Small intestine (tissue), 7 donors: ENCODE measurements at regions not wholly inside any gene's neighbourhood (a gene's known extent, or its start where the extent isn't known, plus 50 kb on each side); places are given as distances from the start of the nearest gene placed in this dataset.

Experiments used
- DNase-seq, 2 donors: peaks; one replicate each; pipeline versions ENCODE4 v3.0.0 to v3.0.0-alpha.2; 2013
- FAIRE-seq: peaks from 2 replicates; lab custom pipeline; 2012; peaks lifted over from hg19 to GRCh38; lab: Jason Lieb, UNC
- H3K27ac ChIP-seq, 3 donors: one replicate each; pipeline ENCODE4 v1.5.1; 2013; ENCODE audit warnings: low read length in 2 of 3, mild to moderate bottlenecking in 2 of 3, control low read depth in 1 of 3, inconsistent platforms in 1 of 3, low read depth in 1 of 3, moderate library complexity in 1 of 3
- H3K27me3 ChIP-seq, 3 donors: one replicate each; pipeline ENCODE4 v1.6.1; 2013; ENCODE audit warnings: low read length in 3 of 3, inconsistent platforms in 1 of 3; ENCODE audit not compliant: control insufficient read depth in 3 of 3, insufficient read depth in 3 of 3
- H3K36me3 ChIP-seq, 3 donors: one replicate each; pipeline ENCODE4 v1.6.1; 2013; ENCODE audit warnings: low read length in 3 of 3, inconsistent platforms in 1 of 3, low read depth in 1 of 3, mild to moderate bottlenecking in 1 of 3, moderate library complexity in 1 of 3; ENCODE audit not compliant: control insufficient read depth in 3 of 3, insufficient read depth in 2 of 3
- H3K4me1 ChIP-seq, 3 donors: one replicate each; pipeline ENCODE4 v1.6.1; 2013; ENCODE audit warnings: low read length in 2 of 3, inconsistent platforms in 1 of 3, low read depth in 1 of 3, mild to moderate bottlenecking in 1 of 3, moderate library complexity in 1 of 3; ENCODE audit not compliant: control insufficient read depth in 3 of 3, insufficient read depth in 2 of 3
- H3K4me3 ChIP-seq, 3 donors: one replicate each; pipeline ENCODE4 v1.5.1; 2013; ENCODE audit warnings: low read length in 3 of 3, control low read depth in 1 of 3, inconsistent platforms in 1 of 3, low read depth in 1 of 3, mild to moderate bottlenecking in 1 of 3, moderate library complexity in 1 of 3
- H3K9me3 ChIP-seq, 2 donors: one replicate each; pipeline ENCODE4 v1.6.1; 2013; ENCODE audit warnings: low read depth in 1 of 2, low read length in 1 of 2; ENCODE audit not compliant: control insufficient read depth in 2 of 2, insufficient read depth in 1 of 2
- WGBS, 3 donors: extraction: QIAGEN DNeasy Blood & Tissue Kit; methylation state at CpG; one replicate each; pipeline ENCODE4 v1.1.7; 2013; 5-methylcytosine and 5-hydroxymethylcytosine counted together
- donor health status: healthy with polysubstance abuse.
- donor health status: control.
- donor health status: control.
- donor health status: Bipolar disorder and iron deficiency.
- donor health status: healthy.

- Histone ChIP-seq H3K36me3 (no peaks in the 10 kb centered on the region), H3K4me1 (no peaks in the 10 kb centered on the region), H3K4me3 (no peak overlapping the region), H3K27ac (no peak overlapping the region), H3K9me3 (no peaks in the 10 kb centered on the region), H3K27me3 (no peaks in the 10 kb centered on the region)
- no peak for DNase-seq
- 76 to 93% (median 78%) methylated on average over 1 of the region's 1 CpG for WGBS, 3 donors
- no peak for FAIRE-seq
Measured at GRCh38 chr20:6612606-6612923, 154.9 kb upstream of the BMP2 start.

- Histone ChIP-seq H3K27ac (no peak overlapping the region), H3K4me3 (no peak overlapping the region), H3K9me3 (no peaks in the 10 kb centered on the region), H3K36me3 (no peaks in the 10 kb centered on the region), H3K4me1 (no peaks in the 10 kb centered on the region), H3K27me3 (no peaks in the 10 kb centered on the region)
- DNase-seq: no peak
- WGBS, 3 donors: 92 to 95% (median 94%) methylated on average over 2 of the region's 2 CpGs
- no peak for FAIRE-seq
Measured at GRCh38 chr20:6611911-6612605, 155.4 kb upstream of the BMP2 start.

GRCh38 chr20:6606651-6607050, 160.8 kb upstream of the BMP2 start:
- Histone ChIP-seq H3K27ac (no peak overlapping the region), H3K4me1 (no peaks in the 10 kb centered on the region), H3K36me3 (no peaks in the 10 kb centered on the region), H3K4me3 (no peak overlapping the region), H3K9me3 (no peaks in the 10 kb centered on the region), H3K27me3 (peaks cover 0 to 2% (median 0%) of the 10 kb centered on the region in 3 donors)
- WGBS, 3 donors: 88 to 90% (median 90%) methylated on average over 3 of the region's 3 CpGs
- no peak for FAIRE-seq
- DNase-seq: no peak

GRCh38 chr20:6605055-6605935, 162.2 kb upstream of the BMP2 start:
- no peaks in the 10 kb centered on the region for H3K36me3 ChIP-seq
- no peak overlapping the region for H3K4me3 ChIP-seq
- H3K4me1 ChIP-seq: no peaks in the 10 kb centered on the region
- FAIRE-seq (no peak), DNase-seq (no peak)
- peaks cover 0 to 2% (median 0%) of the 10 kb centered on the region in 3 donors for H3K27me3 ChIP-seq
- H3K9me3 ChIP-seq: no peaks in the 10 kb centered on the region
- H3K27ac ChIP-seq: no peak overlapping the region
- WGBS, 3 donors: 66 to 81% (median 81%) methylated on average over 4 of the region's 4 CpGs

- DNase-seq: no peak
- WGBS, 3 donors: 79 to 85% (median 83%) methylated on average over 3 of the region's 3 CpGs
Measured at GRCh38 chr20:6604179-6604578, 163.3 kb upstream of the BMP2 start.

GRCh38 chr20:6599876-6600735, 167.4 kb upstream of the BMP2 start:
- FAIRE-seq (no peak), DNase-seq (no peak)
- H3K9me3 ChIP-seq: no peaks in the 10 kb centered on the region
- no peaks in the 10 kb centered on the region for H3K36me3 ChIP-seq
- H3K27me3 ChIP-seq: peaks cover 0 to 2% (median 0%) of the 10 kb centered on the region in 3 donors
- H3K27ac ChIP-seq: no peak overlapping the region
- no peaks in the 10 kb centered on the region for H3K4me1 ChIP-seq
- H3K4me3 ChIP-seq: no peak overlapping the region
- WGBS, 3 donors: 78 to 81% (median 80%) methylated on average over 5 of the region's 5 CpGs

More at GRCh38 chr20:6604179-6604578, 163.3 kb upstream of the BMP2 start:
- H3K4me3 ChIP-seq: no peak overlapping the region
- no peaks in the 10 kb centered on the region for H3K36me3 ChIP-seq
- H3K9me3 ChIP-seq: no peaks in the 10 kb centered on the region
- FAIRE-seq: no peak
- H3K27ac ChIP-seq: no peak overlapping the region
- no peaks in the 10 kb centered on the region for H3K4me1 ChIP-seq
- peaks cover 0 to 2% (median 0%) of the 10 kb centered on the region in 3 donors for H3K27me3 ChIP-seq

GRCh38 chr20:6595704-6596103, 171.8 kb upstream of the BMP2 start:
- H3K9me3 ChIP-seq: no peaks in the 10 kb centered on the region
- H3K4me1 ChIP-seq: no peaks in the 10 kb centered on the region
- H3K27me3 ChIP-seq: no peaks in the 10 kb centered on the region
- no peak overlapping the region for H3K27ac ChIP-seq
- DNase-seq (no peak), FAIRE-seq (no peak)
- H3K4me3 ChIP-seq: no peak overlapping the region
- no peaks in the 10 kb centered on the region for H3K36me3 ChIP-seq
- WGBS, 3 donors: 16 to 28% (median 24%) methylated on average over 4 of the region's 4 CpGs
